ENCODE measurements at regions not wholly inside any gene's neighbourhood (a gene's known extent, or its start where the extent isn't known, plus 50 kb on each side); places are given as distances from the start of the nearest gene placed in this dataset.

GRCh38 chrX:63959975-63960374 is 175.0 kb upstream of the ARHGEF9 start:
- peaks cover 0 to 2% (median 0%) of the 10 kb centered on the region in 3 donors for H3K27me3 Mint-ChIP-seq (ENCODE audit: low read depth in 3 of 3)
- H3K36me3 ChIP-seq (replicated peaks in 1 of 2; ENCODE audit: control insufficient read depth in 1 of 2, insufficient read depth in 2 of 2, low read length in 2 of 2) = no peaks in the 10 kb centered on the region
- no peak overlapping the region for H2AFZ ChIP-seq (ENCODE audit: insufficient read depth, low read depth, low read length, poor library complexity, severe bottlenecking)
- no peaks in the 10 kb centered on the region for H3K79me2 ChIP-seq (ENCODE audit: insufficient read depth, low read length)
- H3K27ac ChIP-seq (ENCODE audit: low read depth in 1 of 2, low read length in 2 of 2) = no peak overlapping the region
- H3K27me3 ChIP-seq (ENCODE audit: control insufficient read depth in 2 of 2, insufficient read depth in 2 of 2, low read length in 2 of 2) = no peaks in the 10 kb centered on the region
- no peak for DNase-seq
- no peak overlapping the region for H3K27ac Mint-ChIP-seq
- H3K36me3 Mint-ChIP-seq = no peaks in the 10 kb centered on the region
- no peaks in the 10 kb centered on the region for H3K4me1 ChIP-seq (ENCODE audit: control insufficient read depth in 1 of 2, insufficient read depth in 2 of 2, low read length in 2 of 2)
- H3K4me3 ChIP-seq (replicated peaks in 1 of 3; ENCODE audit: low read depth in 2 of 3, low read length in 3 of 3) = no peak overlapping the region
- H3K4me3 Mint-ChIP-seq = no peak overlapping the region
- no peaks in the 10 kb centered on the region for H3K4me1 Mint-ChIP-seq
- H3K9me3 ChIP-seq (replicated peaks in 1 of 2; ENCODE audit: control insufficient read depth in 1 of 2, insufficient read depth in 1 of 2, low read length in 2 of 2) = peaks cover 0 to 9% of the 10 kb centered on the region in 2 donors
- no peak overlapping the region for H3K4me2 ChIP-seq (replicated peaks; ENCODE audit: extremely low read depth, low read length, poor library complexity, severe bottlenecking)
- no peaks in the 10 kb centered on the region for H4K20me1 ChIP-seq (ENCODE audit: insufficient read depth, low read length)
- intact Hi-C loops (cut with micrococcal nuclease) = no loop called here
- no peak overlapping the region for H3K9ac ChIP-seq (ENCODE audit: insufficient read depth, low read length, poor library complexity, severe bottlenecking)
- H3K9me3 Mint-ChIP-seq = peaks cover 5 to 27% (median 8%) of the 10 kb centered on the region in 7 donors
- no peak for TF ChIP-seq CTCF (IDR thresholded peaks at IDR 0.05)

- H3K9me3 ChIP-seq (replicated peaks in 1 of 2; ENCODE audit: control insufficient read depth in 1 of 2, insufficient read depth in 1 of 2, low read length in 2 of 2) = peaks cover 0 to 6% of the 10 kb centered on the region in 2 donors
- no peaks in the 10 kb centered on the region for H3K4me1 ChIP-seq (ENCODE audit: control insufficient read depth in 1 of 2, insufficient read depth in 2 of 2, low read length in 2 of 2)
- Mint-ChIP-seq H3K4me1 (no peaks in the 10 kb centered on the region), H3K4me3 (no peak overlapping the region), H3K36me3 (no peaks in the 10 kb centered on the region), H3K27me3 (ENCODE audit: low read depth in 3 of 3) (peaks cover 0 to 2% (median 0%) of the 10 kb centered on the region in 3 donors), H3K27ac (no peak overlapping the region), H3K9me3 (peaks cover 5 to 25% (median 13%) of the 10 kb centered on the region in 7 donors)
- H3K27me3 ChIP-seq (ENCODE audit: control insufficient read depth in 2 of 2, insufficient read depth in 2 of 2, low read length in 2 of 2) = no peaks in the 10 kb centered on the region
- DNase-seq = no peak
- H4K20me1 ChIP-seq (ENCODE audit: insufficient read depth, low read length) = no peaks in the 10 kb centered on the region
- no peak overlapping the region for H3K4me3 ChIP-seq (replicated peaks in 1 of 3; ENCODE audit: low read depth in 2 of 3, low read length in 3 of 3)
- H3K27ac ChIP-seq (ENCODE audit: low read depth in 1 of 2, low read length in 2 of 2) = no peak overlapping the region
- no peak overlapping the region for H3K9ac ChIP-seq (ENCODE audit: insufficient read depth, low read length, poor library complexity, severe bottlenecking)
- no peak overlapping the region for H2AFZ ChIP-seq (ENCODE audit: insufficient read depth, low read depth, low read length, poor library complexity, severe bottlenecking)
- TF ChIP-seq CTCF (IDR thresholded peaks at IDR 0.05) = no peak
- H3K79me2 ChIP-seq (ENCODE audit: insufficient read depth, low read length) = no peaks in the 10 kb centered on the region
- no peak overlapping the region for H3K4me2 ChIP-seq (replicated peaks; ENCODE audit: extremely low read depth, low read length, poor library complexity, severe bottlenecking)
- no peaks in the 10 kb centered on the region for H3K36me3 ChIP-seq (replicated peaks in 1 of 2; ENCODE audit: control insufficient read depth in 1 of 2, insufficient read depth in 2 of 2, low read length in 2 of 2)
- WGBS (ENCODE audit: insufficient coverage) = no CpG with 5 or more reads among the region's 2 CpGs
- intact Hi-C loops (cut with micrococcal nuclease) = no loop called here
These were observed 173.3 kb upstream of the ARHGEF9 start for GRCh38 chrX:63958134-63958865.

All from CD14-positive monocyte (primary cell).